ENCODE measurements at regions not wholly inside any gene's neighbourhood (a gene's known extent, or its start where the extent isn't known, plus 50 kb on each side); places are given as distances from the start of the nearest gene placed in this dataset.

GRCh38 chr13:68481130-68481529, 1251.0 kb upstream of the PCDH9 start:
- TF ChIP-seq CTCF (conservative IDR thresholded peaks at IDR 0.05) = no peak
- Mint-ChIP-seq H3K4me1 (ENCODE audit: unreplicated experiment) (no peaks in the 10 kb centered on the region), H3K36me3 (no peaks in the 10 kb centered on the region), H3K4me3 (no peak overlapping the region), H3K27ac (no peak overlapping the region), H3K9me3 (no peaks in the 10 kb centered on the region), H3K27me3 (no peaks in the 10 kb centered on the region)
- DNase-seq (ENCODE audit: extremely low spot score, unreplicated experiment) = no peak

GRCh38 chr13:68473834-68474326, 1243.7 kb upstream of the PCDH9 start:
- Mint-ChIP-seq H3K9me3 (no peaks in the 10 kb centered on the region), H3K36me3 (no peaks in the 10 kb centered on the region), H3K27ac (no peak overlapping the region), H3K27me3 (no peaks in the 10 kb centered on the region), H3K4me3 (no peak overlapping the region), H3K4me1 (ENCODE audit: unreplicated experiment) (no peaks in the 10 kb centered on the region)
- TF ChIP-seq CTCF (conservative IDR thresholded peaks at IDR 0.05) = no peak
- no peak for DNase-seq (ENCODE audit: extremely low spot score, unreplicated experiment)

- H3K27me3 Mint-ChIP-seq = no peaks in the 10 kb centered on the region
- no peaks in the 10 kb centered on the region for H3K4me1 Mint-ChIP-seq (ENCODE audit: unreplicated experiment)
- H3K27ac Mint-ChIP-seq = no peak overlapping the region
- no peak overlapping the region for H3K4me3 Mint-ChIP-seq
- no peaks in the 10 kb centered on the region for H3K9me3 Mint-ChIP-seq
- no peak for TF ChIP-seq CTCF (conservative IDR thresholded peaks at IDR 0.05)
- DNase-seq (ENCODE audit: extremely low spot score, unreplicated experiment) = no peak
- H3K36me3 Mint-ChIP-seq = no peaks in the 10 kb centered on the region
Measured at GRCh38 chr13:68467160-68467559, 1237.0 kb upstream of the PCDH9 start.

GRCh38 chr13:68440874-68441273, 1210.7 kb upstream of the PCDH9 start:
- H3K36me3 Mint-ChIP-seq = no peaks in the 10 kb centered on the region
- no peaks in the 10 kb centered on the region for H3K4me1 Mint-ChIP-seq (ENCODE audit: unreplicated experiment)
- no peak overlapping the region for H3K4me3 Mint-ChIP-seq
- no peak for DNase-seq (ENCODE audit: extremely low spot score, unreplicated experiment)
- H3K27me3 Mint-ChIP-seq = no peaks in the 10 kb centered on the region
- H3K9me3 Mint-ChIP-seq = no peaks in the 10 kb centered on the region
- TF ChIP-seq CTCF (conservative IDR thresholded peaks at IDR 0.05) = no peak
- H3K27ac Mint-ChIP-seq = no peak overlapping the region

- TF ChIP-seq CTCF (conservative IDR thresholded peaks at IDR 0.05) = no peak
- Mint-ChIP-seq H3K4me1 (ENCODE audit: unreplicated experiment) (no peaks in the 10 kb centered on the region), H3K4me3 (no peak overlapping the region), H3K9me3 (no peaks in the 10 kb centered on the region), H3K27ac (no peak overlapping the region), H3K27me3 (no peaks in the 10 kb centered on the region), H3K36me3 (no peaks in the 10 kb centered on the region)
- no peak for DNase-seq (ENCODE audit: extremely low spot score, unreplicated experiment)
Measured at GRCh38 chr13:68439817-68440216, 1209.7 kb upstream of the PCDH9 start.

GRCh38 chr13:68428292-68428691, 1198.2 kb upstream of the PCDH9 start:
- no peak overlapping the region for H3K4me3 Mint-ChIP-seq
- H3K27ac Mint-ChIP-seq = no peak overlapping the region
- no peaks in the 10 kb centered on the region for H3K4me1 Mint-ChIP-seq (ENCODE audit: unreplicated experiment)
- no peaks in the 10 kb centered on the region for H3K27me3 Mint-ChIP-seq
- peaks cover 9% of the 10 kb centered on the region for H3K9me3 Mint-ChIP-seq
- TF ChIP-seq CTCF (conservative IDR thresholded peaks at IDR 0.05) = no peak
- no peak for DNase-seq (ENCODE audit: extremely low spot score, unreplicated experiment)
- no peaks in the 10 kb centered on the region for H3K36me3 Mint-ChIP-seq
